MCF 10A (cell line): ENCODE measurements at regions not wholly inside any gene's neighbourhood (a gene's known extent, or its start where the extent isn't known, plus 50 kb on each side); places are given as distances from the start of the nearest gene placed in this dataset.

Experiments
- BruUV-seq: library from RNA; stranded (reverse); fragments of 400-500 nt; replicated peaks from 2 replicates; lab custom pipeline; 2021; lab: Mats Ljungman, UMichigan
- CTCF ChIA-PET: fragments of 300-600 bp; sonication (Branson Sonifier 250); formaldehyde crosslinking; extraction: SDS; loops from one replicate; lab custom pipeline; 2021; ENCODE audit warnings: antibody characterized with exemption, inconsistent platforms; lab: Yijun Ruan, JAX
- POLR2A ChIA-PET: fragments of 300-600, 350-650 bp; sonication (Branson Sonifier 250); formaldehyde crosslinking; extraction: SDS; loops from one replicate; lab custom pipeline; 2020; ENCODE audit warnings: antibody characterized with exemption, inconsistent platforms; lab: Yijun Ruan, JAX
- DNase-seq: peaks from one replicate; pipeline ENCODE4 v3.0.0-alpha.2; 2018; ENCODE audit not compliant: unreplicated experiment
- H3K27ac Mint-ChIP-seq: one replicate; pipeline ENCODE4 v1.8.0; 2022; ENCODE audit warnings: mild to moderate bottlenecking, low read depth, mixed read lengths; ENCODE audit not compliant: unreplicated experiment
- H3K27me3 Mint-ChIP-seq: one replicate; pipeline ENCODE4 v1.8.0; 2022; ENCODE audit warnings: mixed read lengths; ENCODE audit not compliant: insufficient read depth, unreplicated experiment
- H3K36me3 Mint-ChIP-seq: one replicate; pipeline ENCODE4 v1.8.0; 2022; ENCODE audit warnings: mild to moderate bottlenecking, moderate library complexity, mixed read lengths; ENCODE audit not compliant: insufficient read depth, unreplicated experiment
- H3K4me1 Mint-ChIP-seq: one replicate; pipeline ENCODE4 v1.8.0; 2022; ENCODE audit warnings: mixed read lengths; ENCODE audit not compliant: insufficient read depth, unreplicated experiment
- H3K4me3 Mint-ChIP-seq: one replicate; pipeline ENCODE4 v1.8.0; 2022; ENCODE audit warnings: mild to moderate bottlenecking, moderate library complexity, mixed read lengths; ENCODE audit not compliant: unreplicated experiment
- H3K9me3 Mint-ChIP-seq: one replicate; pipeline ENCODE4 v1.8.0; 2022; ENCODE audit warnings: mixed read lengths; ENCODE audit not compliant: unreplicated experiment
- intact Hi-C: fragments of 100-400 bp; cut with micrococcal nuclease; formaldehyde crosslinking; loops from 2 replicates; pipeline ENCODE4 v1.14.1; 2022
- TF ChIP-seq, protein P1 (sequence below): fragments of 200-600 bp; IDR thresholded peaks from one replicate; pipeline ENCODE4 v1.8.0; 2022; ENCODE audit warnings: antibody characterized with exemption, mild to moderate bottlenecking; ENCODE audit not compliant: unreplicated experiment

DNA sequence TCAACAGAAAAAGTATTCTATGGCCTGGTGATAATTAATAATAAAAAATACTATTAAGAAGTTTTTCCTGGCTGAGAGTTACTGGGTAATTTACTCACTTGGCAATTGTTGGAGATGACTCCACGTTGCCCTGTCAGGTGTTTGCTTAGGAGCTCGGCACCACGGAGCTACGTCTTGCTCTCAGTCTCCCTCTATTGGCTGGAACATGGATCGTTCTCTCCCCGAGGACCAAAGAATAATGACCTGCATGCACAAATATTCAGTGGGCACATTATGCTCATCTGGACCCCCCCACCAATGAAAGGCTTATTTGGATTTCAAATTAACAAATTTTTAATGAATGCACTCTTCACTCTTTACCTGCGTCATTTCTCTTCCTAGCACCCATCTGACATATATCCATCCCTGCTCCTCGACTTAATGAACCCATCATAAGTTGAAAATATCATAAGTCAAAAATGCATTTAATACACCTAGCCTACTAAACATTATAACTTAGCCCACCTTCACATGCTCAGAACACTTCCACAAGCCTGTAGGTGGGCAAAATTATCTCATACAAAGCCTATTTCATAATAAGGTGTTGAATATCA is 71.0 kb upstream of the CD83 start:
- no peaks in the 10 kb centered on the region for H3K9me3 Mint-ChIP-seq

DNA sequence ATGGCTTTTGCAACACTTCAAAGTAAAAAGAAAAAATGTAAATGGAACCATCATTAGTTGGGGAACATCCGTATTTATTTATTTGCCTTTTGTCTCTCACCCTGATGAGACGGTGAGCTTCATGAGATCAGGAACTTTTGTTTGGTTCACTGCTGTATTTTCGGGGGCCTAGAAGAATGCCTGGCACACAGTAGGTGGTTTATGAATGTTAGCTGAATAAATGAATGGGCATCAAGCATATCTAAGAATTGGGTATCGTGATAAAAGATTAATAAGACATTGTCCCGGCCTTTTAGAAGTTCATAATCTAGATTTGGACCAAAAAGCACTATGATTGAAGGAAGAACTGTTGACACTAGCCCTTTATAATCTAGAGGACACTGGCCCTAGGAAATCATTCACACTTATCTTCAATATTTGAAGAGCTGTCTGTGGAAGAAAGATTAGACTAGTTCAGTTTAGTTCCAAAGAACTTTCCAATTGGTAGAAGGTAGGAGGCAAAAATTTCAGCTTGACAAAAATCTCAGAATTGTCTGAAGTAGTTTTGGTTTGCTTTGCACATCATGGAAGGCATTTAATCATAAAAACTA is 70.3 kb upstream of the CD83 start:
- Mint-ChIP-seq H3K27ac (no peak overlapping the region), H3K27me3 (peaks cover 32% of the 10 kb centered on the region), H3K9me3 (no peaks in the 10 kb centered on the region), H3K4me1 (no peaks in the 10 kb centered on the region), H3K36me3 (no peaks in the 10 kb centered on the region), H3K4me3 (no peak overlapping the region)
- no TSS peak for BruUV-seq
- ChIA-PET POLR2A (interaction anchor here (1.0 kb wide), 1 partner anchor 134 kb away, joined by 3 read pairs; no protein-coding TSS in a partner anchor), CTCF (interaction anchor here (0.5 to 7.1 kb wide), 15 partner anchors 10 to 1173 kb away, joined by 3 to 83 read pairs (median 4); no protein-coding TSS in a partner anchor)
- TF ChIP-seq, protein P1, sequence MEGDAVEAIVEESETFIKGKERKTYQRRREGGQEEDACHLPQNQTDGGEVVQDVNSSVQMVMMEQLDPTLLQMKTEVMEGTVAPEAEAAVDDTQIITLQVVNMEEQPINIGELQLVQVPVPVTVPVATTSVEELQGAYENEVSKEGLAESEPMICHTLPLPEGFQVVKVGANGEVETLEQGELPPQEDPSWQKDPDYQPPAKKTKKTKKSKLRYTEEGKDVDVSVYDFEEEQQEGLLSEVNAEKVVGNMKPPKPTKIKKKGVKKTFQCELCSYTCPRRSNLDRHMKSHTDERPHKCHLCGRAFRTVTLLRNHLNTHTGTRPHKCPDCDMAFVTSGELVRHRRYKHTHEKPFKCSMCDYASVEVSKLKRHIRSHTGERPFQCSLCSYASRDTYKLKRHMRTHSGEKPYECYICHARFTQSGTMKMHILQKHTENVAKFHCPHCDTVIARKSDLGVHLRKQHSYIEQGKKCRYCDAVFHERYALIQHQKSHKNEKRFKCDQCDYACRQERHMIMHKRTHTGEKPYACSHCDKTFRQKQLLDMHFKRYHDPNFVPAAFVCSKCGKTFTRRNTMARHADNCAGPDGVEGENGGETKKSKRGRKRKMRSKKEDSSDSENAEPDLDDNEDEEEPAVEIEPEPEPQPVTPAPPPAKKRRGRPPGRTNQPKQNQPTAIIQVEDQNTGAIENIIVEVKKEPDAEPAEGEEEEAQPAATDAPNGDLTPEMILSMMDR, result no peak
- intact Hi-C loops, result no loop called here
- no peak for DNase-seq

More for the DNA sequence above, 71.0 kb upstream of the CD83 start:
- TF ChIP-seq, protein P1, result peak; percentile 67
- Mint-ChIP-seq H3K4me1 (no peaks in the 10 kb centered on the region), H3K4me3 (no peak overlapping the region), H3K27ac (no peak overlapping the region), H3K27me3 (peaks cover 32% of the 10 kb centered on the region), H3K36me3 (no peaks in the 10 kb centered on the region)
- intact Hi-C loops, result loop anchor here (1.0 kb wide), 3 partner anchors 98 to 137 kb away; no protein-coding TSS in a partner anchor
- POLR2A ChIA-PET, result interaction anchor here (0.7 to 1.4 kb wide), 4 partner anchors 9 to 20 kb away, joined by 3 to 6 read pairs (median 4); no protein-coding TSS in a partner anchor
- no TSS peak for BruUV-seq
- CTCF ChIA-PET, result interaction anchor here (0.6 to 7.1 kb wide), 19 partner anchors 9 to 1572 kb away, joined by 3 to 83 read pairs (median 4); no protein-coding TSS in a partner anchor
- DNase-seq, result peak; percentile 62

DNA sequence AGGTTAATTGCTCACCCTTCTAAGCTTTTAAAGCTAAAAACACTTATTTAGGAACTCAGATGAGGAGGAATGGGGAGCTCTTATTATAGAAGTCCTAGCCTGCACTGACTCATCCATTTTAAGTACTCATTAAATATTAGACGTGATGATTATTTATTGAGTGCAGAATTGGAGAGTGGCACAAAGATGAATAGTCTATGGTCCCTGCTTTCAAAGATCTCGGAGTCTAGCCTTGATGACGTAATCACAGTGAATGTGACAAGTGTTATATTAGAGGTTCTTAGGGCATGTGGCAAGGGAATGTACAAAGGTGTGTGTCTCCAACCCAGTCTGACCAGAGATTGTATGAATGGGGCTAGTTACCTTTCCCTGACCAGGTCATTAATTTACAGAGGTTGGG is 68.7 kb upstream of the CD83 start:
- no peak overlapping the region for H3K27ac Mint-ChIP-seq

More for the DNA sequence above, 68.7 kb upstream of the CD83 start:
- Mint-ChIP-seq H3K9me3 (no peaks in the 10 kb centered on the region), H3K36me3 (no peaks in the 10 kb centered on the region), H3K27me3 (peaks cover 17% of the 10 kb centered on the region), H3K4me3 (no peak overlapping the region), H3K4me1 (no peaks in the 10 kb centered on the region)
- intact Hi-C loops, result no loop called here
- BruUV-seq, result no TSS peak
- POLR2A ChIA-PET, result no interaction called here
- no peak for DNase-seq
- CTCF ChIA-PET, result interaction anchor here (3.5 to 7.1 kb wide), 3 partner anchors 12 to 138 kb away, joined by 13 to 83 read pairs (median 45); no protein-coding TSS in a partner anchor
- TF ChIP-seq, protein P1, result no peak
